ENCODE measurements at regions not wholly inside any gene's neighbourhood (a gene's known extent, or its start where the extent isn't known, plus 50 kb on each side); places are given as distances from the start of the nearest gene placed in this dataset.

- ChIA-PET CTCF (ENCODE audit: low intra/inter-chr PET ratio) (interaction anchor here (0.7 kb wide), 1 partner anchor 1050 kb away, joined by 3 read pairs; no protein-coding TSS in a partner anchor), POLR2A (no interaction called here)
- Histone ChIP-seq H3K4me2 (ENCODE audit: insufficient read depth, low read length) (no peak overlapping the region), H3K9ac (ENCODE audit: insufficient read depth in 1 of 2, low read depth in 2 of 2, low read length in 2 of 2) (no peak overlapping the region), H3K27me3 (ENCODE audit: control insufficient read depth in 2 of 2, insufficient read depth in 2 of 2, low read length in 2 of 2) (no peaks in the 10 kb centered on the region), H2AFZ (ENCODE audit: low read depth, low read length) (no peak overlapping the region), H3K4me3 (no peak overlapping the region), H3K9me1 (ENCODE audit: control insufficient read depth, insufficient read depth, low read length) (no peaks in the 10 kb centered on the region), H4K20me1 (replicated peaks; ENCODE audit: control insufficient read depth, insufficient read depth, low read length) (no peaks in the 10 kb centered on the region), H3K27ac (ENCODE audit: extremely low read depth, low read depth, low read length) (no peak overlapping the region), H3K36me3 (ENCODE audit: control insufficient read depth, insufficient read depth, low read length) (no peaks in the 10 kb centered on the region), H3K79me2 (ENCODE audit: control insufficient read depth, insufficient read depth, low read length) (no peaks in the 10 kb centered on the region), H3K4me1 (replicated peaks in 1 of 2; ENCODE audit: control insufficient read depth in 2 of 2, insufficient read depth in 2 of 2, low read length in 2 of 2) (no peaks in the 10 kb centered on the region), H3K9me3 (replicated peaks; ENCODE audit: control insufficient read depth, insufficient read depth, low read depth, low read length) (no peaks in the 10 kb centered on the region)
- intact Hi-C loops (cut with micrococcal nuclease) (no loop called here), in situ Hi-C loops (cut with MboI) (no loop called here)
- FAIRE-seq (no peak), DNase-seq (ENCODE audit: extremely low read depth in 1 of 4, low spot score in 3 of 4) (no peak), ATAC-seq (no peak)
- 0% methylated on average over 1 of the region's 1 CpG for WGBS (ENCODE audit: insufficient coverage, low coverage, missing lambda C conversion rate)
- TF ChIP-seq RAD21 (CRISPR knock-in tag; conservative IDR thresholded peaks at IDR 0.05 in 1 of 2, IDR thresholded peaks at IDR 0.05 in 1 of 2) (no peak), CBFA2T2 (conservative IDR thresholded peaks at IDR 0.05) (no peak), GATAD2B (IDR thresholded peaks at IDR 0.05; ENCODE audit: borderline replicate concordance) (no peak), DDX20 (tag; IDR thresholded peaks at IDR 0.05; ENCODE audit: low read depth) (no peak), ZBTB17 (CRISPR knock-in tag; IDR thresholded peaks at IDR 0.05) (no peak), CHD1 (IDR thresholded peaks at IDR 0.05; ENCODE audit: low read length) (no peak), ZNF121 (CRISPR knock-in tag; conservative IDR thresholded peaks at IDR 0.05) (no peak), TAF9B (IDR thresholded peaks at IDR 0.05; ENCODE audit: partially characterized antibody) (no peak), MEF2A (IDR thresholded peaks at IDR 0.05; ENCODE audit: control insufficient read depth, low read depth, low read length) (no peak), HNRNPUL1 (IDR thresholded peaks at IDR 0.05; ENCODE audit: low read length) (no peak), ZNF780A (CRISPR knock-in tag; IDR thresholded peaks at IDR 0.05) (no peak)
- BruUV-seq (replicated peaks) = no TSS peak
Measured at GRCh38 chr1:164480285-164480907, 78.6 kb upstream of the PBX1 start.

All from K562 (cell line).